Osteoblast (primary cell): ENCODE measurements at regions not wholly inside any gene's neighbourhood (a gene's known extent, or its start where the extent isn't known, plus 50 kb on each side); places are given as distances from the start of the nearest gene placed in this dataset.

Source experiments
- DNase-seq: peaks from one replicate; pipeline ENCODE4 v3.0.0; 2011; ENCODE audit warnings: low spot score, mixed read lengths; ENCODE audit not compliant: insufficient read length; ENCODE audit errors: missing footprints
- H2AFZ ChIP-seq: 2 replicates; pipeline ENCODE4 v1.6.0; 2011; ENCODE audit warnings: mild to moderate bottlenecking, low read length
- H3K27ac ChIP-seq: 2 replicates; pipeline ENCODE4 v1.5.1; 2011; ENCODE audit warnings: mild to moderate bottlenecking, low read depth, low read length, moderate library complexity
- H3K27me3 ChIP-seq: 2 replicates; pipeline ENCODE4 v1.6.0; 2012; ENCODE audit warnings: mild to moderate bottlenecking, control low read depth, inconsistent platforms, low read length, moderate library complexity; ENCODE audit not compliant: insufficient read depth
- H3K36me3 ChIP-seq: 2 replicates; pipeline ENCODE4 v1.5.1; 2011; ENCODE audit warnings: mild to moderate bottlenecking, low read length, control low read depth, moderate library complexity; ENCODE audit not compliant: insufficient read depth
- H3K4me1 ChIP-seq: 2 replicates; pipeline ENCODE4 v1.5.1; 2011; ENCODE audit warnings: mild to moderate bottlenecking, low read length, control low read depth, moderate library complexity; ENCODE audit not compliant: insufficient read depth
- H3K4me2 ChIP-seq: 2 replicates; pipeline ENCODE4 v1.6.0; 2011; ENCODE audit warnings: mild to moderate bottlenecking, low read length; ENCODE audit not compliant: insufficient read depth
- H3K4me3 ChIP-seq: fragments of 200-600 bp; sonication (generic); 3 replicates; pipeline ENCODE4 v1.5.1; 2012; ENCODE audit warnings: mild to moderate bottlenecking, low read length, inconsistent platforms; ENCODE audit not compliant: insufficient read depth
- H3K79me2 ChIP-seq: 2 replicates; pipeline ENCODE4 v1.6.0; 2012; ENCODE audit warnings: mild to moderate bottlenecking, low read length, control low read depth, inconsistent platforms; ENCODE audit not compliant: insufficient read depth
- H3K9me3 ChIP-seq: 2 replicates; pipeline ENCODE4 v1.5.1; 2011; ENCODE audit warnings: low read depth, low read length, control low read depth
- H4K20me1 ChIP-seq: 2 replicates; pipeline ENCODE4 v1.6.0; 2012; ENCODE audit warnings: mild to moderate bottlenecking, low read length, control low read depth; ENCODE audit not compliant: insufficient read depth
- CTCF ChIP-seq: IDR thresholded peaks from 2 replicates; pipeline ENCODE4 v1.5.1; 2011; ENCODE audit warnings: mild to moderate bottlenecking, low read depth, low read length, moderate library complexity; ENCODE audit errors: extremely low read depth

- Histone ChIP-seq H3K4me1 (no peaks in the 10 kb centered on the region), H3K36me3 (no peaks in the 10 kb centered on the region), H3K9me3 (no peaks in the 10 kb centered on the region), H3K27me3 (no peaks in the 10 kb centered on the region), H3K4me3 (no peak overlapping the region), H3K79me2 (no peaks in the 10 kb centered on the region), H3K27ac (no peak overlapping the region), H4K20me1 (no peaks in the 10 kb centered on the region), H3K4me2 (no peak overlapping the region), H2AFZ (no peak overlapping the region)
- DNase-seq, result no peak
- TF ChIP-seq CTCF, result no peak
Measured at GRCh38 chr3:148197061-148197460, 500.6 kb upstream of the AGTR1 start.

- TF ChIP-seq CTCF, result no peak
- Histone ChIP-seq H4K20me1 (no peaks in the 10 kb centered on the region), H3K9me3 (no peaks in the 10 kb centered on the region), H2AFZ (no peak overlapping the region), H3K4me2 (no peak overlapping the region), H3K27ac (no peak overlapping the region), H3K4me1 (no peaks in the 10 kb centered on the region), H3K79me2 (no peaks in the 10 kb centered on the region), H3K36me3 (no peaks in the 10 kb centered on the region), H3K4me3 (no peak overlapping the region), H3K27me3 (no peaks in the 10 kb centered on the region)
- DNase-seq, result no peak
Measured at GRCh38 chr3:148202386-148202785, 495.3 kb upstream of the AGTR1 start.

GRCh38 chr3:148203297-148204010 lies 494.2 kb upstream of the AGTR1 start:
- no peaks in the 10 kb centered on the region for H3K79me2 ChIP-seq
- H3K9me3 ChIP-seq, result no peaks in the 10 kb centered on the region
- no peak overlapping the region for H3K4me2 ChIP-seq
- peak overlapping the region; percentile 17 for H2AFZ ChIP-seq
- no peaks in the 10 kb centered on the region for H3K27me3 ChIP-seq
- H3K4me1 ChIP-seq, result no peaks in the 10 kb centered on the region
- H3K4me3 ChIP-seq, result no peak overlapping the region
- H3K36me3 ChIP-seq, result no peaks in the 10 kb centered on the region
- H4K20me1 ChIP-seq, result no peaks in the 10 kb centered on the region
- DNase-seq, result no peak
- TF ChIP-seq CTCF, result no peak
- H3K27ac ChIP-seq, result no peak overlapping the region

- H3K4me1 ChIP-seq, result no peaks in the 10 kb centered on the region
- H2AFZ ChIP-seq, result no peak overlapping the region
- no peaks in the 10 kb centered on the region for H3K27me3 ChIP-seq
- no peak for DNase-seq
- H3K27ac ChIP-seq, result no peak overlapping the region
- no peaks in the 10 kb centered on the region for H4K20me1 ChIP-seq
- TF ChIP-seq CTCF, result no peak
- no peaks in the 10 kb centered on the region for H3K36me3 ChIP-seq
- H3K4me2 ChIP-seq, result no peak overlapping the region
- no peaks in the 10 kb centered on the region for H3K79me2 ChIP-seq
- H3K4me3 ChIP-seq, result no peak overlapping the region
- no peaks in the 10 kb centered on the region for H3K9me3 ChIP-seq
Measured at GRCh38 chr3:148204131-148204530, 493.6 kb upstream of the AGTR1 start.
